GM03348 (cell line): ENCODE measurements at regions not wholly inside any gene's neighbourhood (a gene's known extent, or its start where the extent isn't known, plus 50 kb on each side); places are given as distances from the start of the nearest gene placed in this dataset.

Source experiments
- DNase-seq: peaks from one replicate; pipeline ENCODE4 v3.0.0; 2012; ENCODE audit warnings: low spot score

- DNase-seq = no peak
Observed at GRCh38 chr12:13383379-13383778, 186.9 kb downstream of the EMP1 start.

DNA sequence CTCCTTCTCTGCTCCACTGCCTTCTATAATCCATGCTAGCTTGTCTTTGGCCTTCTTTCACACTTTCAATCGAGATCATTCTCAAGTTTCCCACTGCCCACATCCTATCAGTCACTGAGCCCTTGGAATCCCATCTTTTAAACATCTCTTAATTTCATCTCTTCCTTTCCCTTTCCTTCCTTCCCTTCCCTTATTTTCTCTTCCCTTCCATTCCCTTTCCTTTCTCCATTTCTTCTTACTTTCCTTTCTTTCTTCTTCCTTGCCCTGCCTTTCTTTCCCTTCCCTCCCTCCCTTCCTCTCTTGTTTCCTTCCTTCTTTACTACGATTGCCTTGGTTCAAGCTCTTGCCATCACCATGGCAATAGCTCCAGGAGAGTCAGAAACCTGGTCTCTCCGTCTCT lies 183.8 kb downstream of the EMP1 start:
- no peak for DNase-seq

DNA sequence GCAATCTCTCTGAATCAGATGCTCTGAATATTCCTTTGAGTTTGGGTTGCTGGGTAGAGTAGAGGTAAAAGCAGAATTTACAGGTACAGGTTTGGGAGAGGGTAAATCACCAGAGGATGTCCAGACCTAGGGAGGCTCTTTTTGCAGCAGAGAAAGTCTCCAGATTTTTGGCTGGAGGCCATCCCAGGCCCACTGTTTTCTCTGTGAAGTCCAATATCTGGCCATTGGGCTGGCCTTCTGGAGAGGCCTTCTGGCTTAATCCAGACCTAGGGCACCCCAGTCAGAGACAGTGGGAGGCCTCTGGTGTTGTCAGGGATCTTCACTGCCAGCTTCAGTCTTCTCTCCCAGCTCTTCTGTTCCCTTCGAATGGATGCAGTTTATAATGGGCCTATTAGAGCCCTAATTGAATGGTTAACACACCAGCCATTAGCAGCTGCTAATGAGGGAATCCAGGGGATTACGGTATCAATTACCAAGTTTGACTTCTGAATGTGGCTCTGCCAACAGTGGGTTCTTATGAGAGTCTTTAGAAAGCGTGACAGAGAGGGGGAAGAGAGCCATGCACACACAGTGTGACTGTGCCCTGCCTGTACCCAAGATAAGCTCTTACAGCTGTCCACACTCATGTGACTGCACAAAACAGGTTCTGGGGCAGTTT lies 183.1 kb downstream of the EMP1 start:
- no peak for DNase-seq

DNA sequence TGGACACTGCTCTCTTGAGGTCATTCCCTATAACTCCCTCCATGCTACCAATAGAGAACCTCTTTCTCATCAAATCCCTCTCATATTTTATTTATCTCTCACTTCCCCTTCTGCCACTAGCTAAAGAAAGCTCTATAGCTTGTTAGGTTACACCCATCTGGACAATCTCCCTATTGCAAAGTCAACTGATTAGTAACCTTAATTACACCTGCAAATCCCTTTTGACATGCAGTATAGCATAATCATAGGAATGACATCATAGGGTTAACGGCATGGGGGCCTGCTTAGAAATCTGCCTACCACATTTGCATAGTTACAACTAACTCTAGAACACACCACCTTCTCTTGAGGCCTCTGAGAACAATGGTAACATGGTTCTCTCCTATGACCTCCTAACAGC lies 181.2 kb downstream of the EMP1 start:
- no peak for DNase-seq

DNA sequence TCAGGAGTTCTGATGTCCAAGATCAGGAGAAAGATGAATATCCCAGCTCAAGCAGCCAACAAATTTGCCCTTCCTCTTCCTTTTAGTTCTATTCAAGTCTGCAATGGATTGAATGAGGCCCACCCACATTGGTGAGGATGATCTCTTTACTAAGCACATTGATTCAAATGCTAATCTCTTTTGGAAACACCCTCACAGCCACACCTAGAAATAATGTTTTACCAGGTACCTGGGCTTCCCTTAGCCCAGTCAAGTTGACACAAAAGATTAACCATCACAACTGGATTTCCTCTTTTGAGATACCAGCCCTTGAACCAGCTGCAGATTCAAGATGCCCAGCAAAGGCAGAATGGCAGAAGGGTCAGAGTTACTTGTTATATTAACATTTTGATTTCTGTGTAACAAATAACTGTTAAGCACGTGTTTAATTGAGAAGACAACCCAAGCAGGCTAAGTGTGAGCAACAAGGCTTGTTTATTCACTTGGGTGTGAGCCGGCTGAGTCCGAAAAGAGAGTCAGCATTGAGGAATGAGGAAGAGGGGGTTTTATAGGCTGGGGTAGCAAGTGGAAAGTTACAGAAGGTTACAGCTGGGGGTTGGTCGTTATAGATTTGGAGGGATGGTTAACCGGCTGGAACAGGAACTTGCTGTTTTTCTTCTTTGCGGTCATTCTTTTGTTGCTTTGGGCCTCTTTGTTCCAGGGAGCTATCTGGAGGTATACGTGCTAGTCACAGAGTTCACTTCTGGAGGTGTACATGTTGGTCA lies 180.3 kb downstream of the EMP1 start:
- no peak for DNase-seq

DNA sequence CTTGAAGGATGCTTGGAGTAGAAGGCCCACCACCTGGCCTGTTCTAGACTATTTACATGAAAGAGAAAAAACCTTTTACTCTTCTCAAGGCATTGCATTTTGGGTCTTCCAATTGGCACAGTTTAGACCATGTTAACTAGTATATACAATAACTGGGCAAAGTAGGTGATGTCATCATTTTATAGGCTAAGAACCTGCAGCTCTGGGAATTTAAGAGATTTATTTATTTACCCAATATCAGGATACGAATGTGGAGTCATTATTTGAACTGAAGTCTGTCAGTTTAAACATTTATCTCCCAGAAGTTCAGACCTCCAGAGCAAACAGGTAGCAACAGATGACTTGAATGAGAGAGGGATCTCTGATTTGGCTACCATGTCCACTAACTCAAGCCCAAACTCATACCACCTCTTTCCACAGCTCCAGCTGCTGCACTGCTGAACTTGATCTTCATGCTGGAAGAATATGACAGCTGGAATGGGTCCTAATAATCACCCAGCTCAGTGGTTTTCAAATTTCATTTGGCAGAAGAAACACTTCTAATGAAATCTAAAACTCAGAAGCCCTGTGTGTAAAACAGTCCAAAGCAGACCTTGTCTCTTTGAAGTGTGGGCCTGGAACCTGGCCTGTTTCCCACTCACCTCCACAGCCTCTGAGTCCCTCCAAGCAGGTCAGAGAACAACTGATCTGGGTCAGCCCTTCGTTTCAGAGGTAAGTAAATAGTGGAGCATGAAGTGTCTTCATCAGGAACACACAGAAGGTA lies 179.2 kb downstream of the EMP1 start:
- no peak for DNase-seq

- DNase-seq = no peak
Observed at GRCh38 chr12:13374793-13375192, 178.3 kb downstream of the EMP1 start.

GRCh38 chr12:13373803-13374202 lies 177.3 kb downstream of the EMP1 start:
- no peak for DNase-seq

DNA sequence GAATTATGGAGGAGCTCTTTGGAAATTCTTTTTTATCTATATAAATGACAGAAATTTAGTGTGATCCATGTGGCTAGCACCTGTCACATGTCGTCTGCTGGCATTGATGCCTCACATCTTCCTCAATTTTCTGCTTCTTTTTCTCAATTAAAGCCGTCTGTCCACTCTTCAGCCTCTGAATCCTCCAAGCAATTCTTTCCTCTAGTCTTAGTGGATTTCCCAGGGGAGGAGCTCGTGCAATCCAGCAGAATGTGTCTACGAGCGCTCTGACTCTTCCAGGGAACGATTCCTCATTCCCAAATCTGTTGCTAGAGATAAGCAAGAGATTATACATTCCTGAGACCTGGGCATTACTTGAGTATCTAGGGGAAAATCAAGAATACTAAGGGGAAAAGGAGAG lies 176.6 kb downstream of the EMP1 start:
- DNase-seq = no peak

DNA sequence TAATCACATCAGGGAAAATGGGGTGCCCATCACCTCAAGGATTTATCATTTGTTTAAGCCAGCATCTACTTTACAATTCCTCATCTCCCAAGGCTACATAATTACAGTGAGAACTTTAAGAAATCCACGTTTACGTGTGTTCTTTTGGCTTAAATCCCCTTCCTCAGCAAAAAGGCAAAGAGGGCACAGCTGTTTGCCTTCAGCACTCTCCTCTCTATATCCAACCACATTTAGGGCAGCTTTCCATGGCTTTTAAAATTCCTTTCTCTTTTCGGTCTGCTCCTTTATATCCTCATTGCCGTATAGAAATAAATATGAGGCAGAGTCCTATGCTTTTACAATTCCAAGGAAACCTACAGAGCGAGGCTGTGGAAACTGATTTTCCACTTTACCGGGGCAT lies 175.9 kb downstream of the EMP1 start:
- DNase-seq = no peak

- DNase-seq = no peak
Observed at GRCh38 chr12:13371797-13372196, 175.3 kb downstream of the EMP1 start.

- no peak for DNase-seq
Observed at GRCh38 chr12:13371367-13371766, 174.8 kb downstream of the EMP1 start.

GRCh38 chr12:13369474-13370056 lies 173.0 kb downstream of the EMP1 start:
- no peak for DNase-seq

DNA sequence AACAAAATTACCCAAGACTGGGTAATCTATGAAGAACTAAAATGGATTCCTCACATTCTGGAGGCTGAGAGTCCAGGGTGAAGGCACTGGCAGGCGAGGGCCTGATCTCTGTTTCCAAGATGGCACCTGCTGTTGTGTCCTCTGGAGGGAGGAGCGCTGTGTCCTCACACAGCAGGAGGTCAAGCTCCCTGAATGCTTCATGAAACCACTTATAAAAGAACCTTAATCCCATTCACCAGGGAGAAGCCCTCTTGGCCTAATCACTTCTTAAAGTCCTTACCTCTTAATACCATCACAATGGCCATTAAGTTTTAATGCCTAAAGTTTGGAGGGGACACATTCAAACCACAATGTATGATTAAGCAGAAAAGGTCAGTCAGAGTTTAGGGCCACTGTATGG lies 172.4 kb downstream of the EMP1 start:
- DNase-seq = no peak

DNA sequence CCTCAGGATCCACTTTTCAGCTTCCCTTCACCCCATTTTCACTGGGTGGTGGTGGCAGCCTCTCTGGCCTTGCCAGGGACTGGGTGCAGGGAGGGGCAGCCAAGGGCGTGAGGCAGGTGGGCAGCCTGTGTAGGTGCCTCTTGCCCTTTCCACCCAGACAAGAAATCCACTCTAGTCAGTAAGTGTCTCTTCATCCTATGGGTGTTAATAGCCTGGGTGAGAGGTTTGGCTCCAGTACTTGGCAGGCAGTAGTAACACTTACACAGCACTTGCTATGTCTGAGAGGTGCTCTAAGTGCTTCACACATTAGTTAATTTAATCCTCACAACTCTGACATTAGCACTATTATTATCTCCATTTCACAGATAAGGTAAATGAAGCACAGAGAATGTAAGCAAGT lies 171.9 kb downstream of the EMP1 start:
- no peak for DNase-seq

GRCh38 chr12:13367973-13368372 lies 171.4 kb downstream of the EMP1 start:
- DNase-seq = no peak

- DNase-seq = no peak
Observed at GRCh38 chr12:13365748-13366366, 169.3 kb downstream of the EMP1 start.

DNA sequence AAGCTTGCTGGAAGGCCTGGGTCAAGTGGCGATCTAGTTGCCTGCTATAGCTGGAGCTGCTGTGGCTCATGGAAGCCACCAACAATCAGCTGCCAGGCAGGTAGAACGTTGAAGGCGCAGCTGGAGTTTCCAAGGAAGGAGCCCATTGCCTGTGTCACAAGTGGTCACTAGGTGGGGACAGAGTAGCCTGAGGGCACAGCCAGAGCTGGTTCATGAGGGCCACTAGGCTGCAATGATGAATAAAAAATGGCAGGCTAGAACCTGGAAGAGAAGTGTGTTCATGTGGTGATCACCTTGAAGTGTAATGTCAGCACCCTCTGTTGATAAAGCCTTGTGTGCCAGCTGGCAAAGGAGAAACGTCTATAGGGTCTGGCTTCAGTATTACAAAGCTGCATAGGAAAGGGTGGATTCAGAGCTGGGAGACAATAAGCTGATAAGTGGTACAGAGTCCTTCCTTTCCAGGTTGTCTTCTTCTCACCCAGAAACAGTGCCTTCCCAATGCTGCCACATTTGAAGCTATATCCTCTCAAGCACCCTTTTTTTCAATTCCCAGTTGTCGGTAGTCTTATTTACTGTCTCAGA lies 165.8 kb downstream of the EMP1 start:
- DNase-seq = peak; percentile 74

GRCh38 chr12:13359636-13360035 lies 163.1 kb downstream of the EMP1 start:
- DNase-seq = no peak

GRCh38 chr12:13358391-13358905 lies 161.9 kb downstream of the EMP1 start:
- DNase-seq = no peak

DNA sequence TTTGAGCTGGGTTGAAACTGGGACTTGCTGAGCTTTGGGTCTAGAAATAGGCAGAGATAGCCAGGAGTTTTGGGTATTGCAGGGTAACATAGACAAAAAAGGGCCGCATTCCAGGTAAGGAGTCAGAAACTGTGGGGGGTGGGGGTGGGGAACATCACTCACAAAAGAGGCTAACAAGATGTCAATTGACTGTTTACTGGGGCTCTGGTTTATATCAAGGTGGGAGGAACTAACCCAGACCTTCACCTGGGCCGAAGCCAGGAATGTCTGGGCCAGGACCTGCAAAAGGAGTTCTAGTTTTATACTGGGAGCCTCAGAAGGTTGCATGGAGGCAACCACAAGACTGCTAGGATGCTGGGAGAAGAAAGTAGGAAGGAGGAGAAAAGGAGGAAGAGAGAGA lies 154.4 kb downstream of the EMP1 start:
- DNase-seq = no peak

DNA sequence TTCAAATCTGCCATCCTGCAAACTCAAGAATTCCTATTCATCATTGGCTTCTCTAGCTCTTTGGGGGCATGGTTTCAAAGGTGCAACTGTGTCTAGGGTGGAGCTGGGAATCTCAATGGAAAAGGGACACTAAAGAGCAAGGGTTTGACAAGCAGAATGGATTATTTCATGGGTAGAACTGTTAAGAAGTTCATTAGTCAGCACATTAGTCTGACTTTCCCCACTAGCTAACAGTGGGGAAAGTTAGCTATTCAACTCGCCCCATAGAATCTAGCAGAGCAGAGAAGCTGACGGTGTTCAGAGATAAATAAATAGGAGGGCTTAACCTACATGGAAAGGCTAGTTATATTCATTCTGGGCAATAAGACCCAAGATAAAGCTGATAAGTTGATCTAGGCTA lies 153.9 kb downstream of the EMP1 start:
- DNase-seq = no peak
